WERI-Rb-1 (cell line): ENCODE measurements at regions not wholly inside any gene's neighbourhood (a gene's known extent, or its start where the extent isn't known, plus 50 kb on each side); places are given as distances from the start of the nearest gene placed in this dataset.
A peak's percentile ranks its signal among the peaks of the same experiment; 100 is the strongest.

Experiments used
- DNase-seq: peaks from one replicate; pipeline ENCODE4 v3.0.0-alpha.2; 2020
- H3K27ac ChIP-seq: fragments of 250-450 bp; sonication (Bioruptor Pico); 2 replicates; pipeline ENCODE4 v1.5.1; 2020; ENCODE audit warnings: mild to moderate bottlenecking, moderate library complexity
- H3K27me3 ChIP-seq: fragments of 250-450 bp; sonication (Bioruptor Pico); 2 replicates; pipeline ENCODE4 v1.5.1; 2021; ENCODE audit warnings: mild to moderate bottlenecking, low read depth, moderate library complexity; ENCODE audit not compliant: insufficient read depth, severe bottlenecking
- H3K36me3 ChIP-seq: fragments of 250-450 bp; sonication (Bioruptor Pico); 2 replicates; pipeline ENCODE4 v1.5.1; 2020; ENCODE audit warnings: mild to moderate bottlenecking, moderate library complexity
- H3K4me3 ChIP-seq: 2 replicates; pipeline ENCODE4 v1.5.1; 2011; ENCODE audit warnings: low read depth, mild to moderate bottlenecking, control low read depth, low read length
- H3K9me3 ChIP-seq: fragments of 250-450 bp; sonication (Bioruptor Pico); 2 replicates; pipeline ENCODE4 v1.5.1; 2021; ENCODE audit warnings: mild to moderate bottlenecking, moderate library complexity; ENCODE audit not compliant: severe bottlenecking
- CTCF ChIP-seq: IDR thresholded peaks from 2 replicates; pipeline ENCODE4 v1.5.1; 2011; ENCODE audit warnings: low read depth, mild to moderate bottlenecking, control low read depth, inconsistent platforms, low read length

- H3K4me3 ChIP-seq = no peak overlapping the region
- no peaks in the 10 kb centered on the region for H3K36me3 ChIP-seq
- H3K27me3 ChIP-seq = no peaks in the 10 kb centered on the region
- no peak for TF ChIP-seq CTCF
- no peak overlapping the region for H3K27ac ChIP-seq
- no peaks in the 10 kb centered on the region for H3K9me3 ChIP-seq
- DNase-seq = no peak
Measured at GRCh38 chr3:23105048-23105447, 98.1 kb upstream of the UBE2E2 start.

GRCh38 chr3:23106666-23107065 lies 96.5 kb upstream of the UBE2E2 start:
- DNase-seq = peak; percentile 83
- TF ChIP-seq CTCF = no peak
- Histone ChIP-seq H3K36me3 (no peaks in the 10 kb centered on the region), H3K27me3 (no peaks in the 10 kb centered on the region), H3K9me3 (no peaks in the 10 kb centered on the region), H3K4me3 (no peak overlapping the region), H3K27ac (no peak overlapping the region)

- Histone ChIP-seq H3K36me3 (no peaks in the 10 kb centered on the region), H3K9me3 (no peaks in the 10 kb centered on the region), H3K27me3 (no peaks in the 10 kb centered on the region), H3K4me3 (no peak overlapping the region), H3K27ac (no peak overlapping the region)
- DNase-seq = no peak
- TF ChIP-seq CTCF = no peak
Measured at GRCh38 chr3:23107221-23107620, 95.9 kb upstream of the UBE2E2 start.

- no peak for DNase-seq
- no peaks in the 10 kb centered on the region for H3K36me3 ChIP-seq
- H3K9me3 ChIP-seq = no peaks in the 10 kb centered on the region
- H3K27ac ChIP-seq = no peak overlapping the region
- H3K4me3 ChIP-seq = no peak overlapping the region
- no peak for TF ChIP-seq CTCF
- H3K27me3 ChIP-seq = no peaks in the 10 kb centered on the region
Measured at GRCh38 chr3:23108451-23109057, 94.6 kb upstream of the UBE2E2 start.

- DNase-seq = no peak
- Histone ChIP-seq H3K4me3 (no peak overlapping the region), H3K27me3 (no peaks in the 10 kb centered on the region), H3K27ac (no peak overlapping the region), H3K9me3 (no peaks in the 10 kb centered on the region), H3K36me3 (no peaks in the 10 kb centered on the region)
- no peak for TF ChIP-seq CTCF
Measured at GRCh38 chr3:23111286-23111685, 91.8 kb upstream of the UBE2E2 start.

GRCh38 chr3:23111797-23112196 lies 91.3 kb upstream of the UBE2E2 start:
- no peak for DNase-seq
- no peaks in the 10 kb centered on the region for H3K27me3 ChIP-seq
- no peaks in the 10 kb centered on the region for H3K36me3 ChIP-seq
- no peak overlapping the region for H3K4me3 ChIP-seq
- H3K9me3 ChIP-seq = no peaks in the 10 kb centered on the region
- no peak for TF ChIP-seq CTCF
- H3K27ac ChIP-seq = no peak overlapping the region
